ENCODE measurements at regions not wholly inside any gene's neighbourhood (a gene's known extent, or its start where the extent isn't known, plus 50 kb on each side); places are given as distances from the start of the nearest gene placed in this dataset.
"Not testable (repeated sequence)": the region's sequence is repeated elsewhere in the genome, so short reads cannot be mapped to it uniquely, and the experiment has no call there.

DNA sequence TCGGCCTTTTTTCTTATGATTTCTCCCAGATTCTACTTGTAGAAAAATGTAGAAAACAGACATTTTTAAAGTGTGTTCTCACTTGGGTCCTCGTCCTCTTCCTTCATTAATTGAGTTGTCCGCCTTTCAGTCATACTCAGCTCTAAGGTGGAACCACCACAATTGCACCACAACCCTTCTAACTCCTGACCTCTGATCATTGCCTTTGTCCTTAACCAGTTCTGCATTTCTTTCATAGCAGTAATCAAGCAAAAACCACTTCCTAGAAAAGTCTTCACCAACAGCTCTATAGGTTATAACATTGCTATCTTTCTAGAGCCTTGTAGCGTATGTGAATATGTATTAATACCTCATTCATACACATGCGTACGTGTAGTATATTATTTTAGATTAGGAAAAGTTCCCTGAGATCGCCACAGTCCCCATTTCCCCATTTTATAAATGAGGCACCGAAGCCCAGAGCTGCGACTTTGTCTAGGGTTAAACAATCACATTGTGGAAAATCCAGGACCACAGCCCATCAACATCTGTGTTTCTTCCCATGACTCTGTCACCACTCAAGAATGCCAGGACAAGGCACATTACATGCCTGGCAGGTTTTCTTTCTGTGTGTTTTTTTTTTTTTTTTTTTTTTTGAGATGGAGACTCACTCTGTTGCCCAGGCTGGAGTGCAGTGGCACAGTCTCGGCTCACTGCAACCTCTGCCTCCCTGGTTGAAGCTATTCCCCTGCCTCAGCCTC is 175.5 kb downstream of the BTBD3 start:
- H3K27ac ChIP-seq, result peak overlapping the region; percentile 10 to 78 (median 64)
- H3K4me3 ChIP-seq, result no peak overlapping the region
- ATAC-seq (peak; percentile 81 to 96 (median 88)), FAIRE-seq (no peak), DNase-seq (peak in 4 of 6 donors; percentile 65 to 87 (median 81))
- 55 to 56% methylated on average over 10 of the region's 10 CpGs for WGBS, 2 donors
- H3K9me3 ChIP-seq, result no peaks in the 10 kb centered on the region
- H3K27me3 ChIP-seq, result no peaks in the 10 kb centered on the region
- no peaks in the 10 kb centered on the region for H3K36me3 ChIP-seq
- H3K4me1 ChIP-seq, result peaks cover 0 to 15% (median 11%) of the 10 kb centered on the region in 3 donors
- intact Hi-C loops (cut with DNase I), result no loop called here
- no peak for TF ChIP-seq CTCF (IDR thresholded peaks at IDR 0.05)

DNA sequence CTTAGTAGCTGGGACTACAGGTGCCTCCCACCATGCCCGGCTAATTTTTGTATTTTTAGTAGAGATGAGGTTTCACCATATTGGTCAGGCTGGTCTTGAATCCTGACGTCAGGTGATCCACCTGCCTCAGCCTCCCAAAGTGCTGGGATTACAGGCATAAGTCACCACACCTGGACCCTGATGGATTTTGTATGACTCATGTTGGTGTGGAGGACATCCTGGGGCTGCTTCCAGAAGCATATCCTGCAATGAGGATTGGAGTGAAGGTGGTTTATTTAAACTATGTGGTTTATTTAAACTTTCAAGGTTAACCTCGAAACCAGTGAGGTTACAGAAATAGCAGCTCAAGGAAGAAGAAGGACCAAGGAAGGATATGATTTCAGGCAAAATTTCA is 176.1 kb downstream of the BTBD3 start:
- H3K27me3 ChIP-seq; H3K9me3 ChIP-seq; H3K36me3 ChIP-seq; FAIRE-seq; intact Hi-C loops (cut with DNase I); H3K4me3 ChIP-seq: not testable (repeated sequence)
- Histone ChIP-seq H3K4me1 (peaks cover 0 to 15% (median 11%) of the 10 kb centered on the region in 3 donors), H3K27ac (peak overlapping the region; percentile 10 to 78 (median 52))
- WGBS, 2 donors, result 42% methylated on average over 3 of the region's 3 CpGs
- ATAC-seq, result peak; percentile 77 to 83 (median 80)
- DNase-seq, result peak in 5 of 6 donors; percentile 23 to 64 (median 33)

DNA sequence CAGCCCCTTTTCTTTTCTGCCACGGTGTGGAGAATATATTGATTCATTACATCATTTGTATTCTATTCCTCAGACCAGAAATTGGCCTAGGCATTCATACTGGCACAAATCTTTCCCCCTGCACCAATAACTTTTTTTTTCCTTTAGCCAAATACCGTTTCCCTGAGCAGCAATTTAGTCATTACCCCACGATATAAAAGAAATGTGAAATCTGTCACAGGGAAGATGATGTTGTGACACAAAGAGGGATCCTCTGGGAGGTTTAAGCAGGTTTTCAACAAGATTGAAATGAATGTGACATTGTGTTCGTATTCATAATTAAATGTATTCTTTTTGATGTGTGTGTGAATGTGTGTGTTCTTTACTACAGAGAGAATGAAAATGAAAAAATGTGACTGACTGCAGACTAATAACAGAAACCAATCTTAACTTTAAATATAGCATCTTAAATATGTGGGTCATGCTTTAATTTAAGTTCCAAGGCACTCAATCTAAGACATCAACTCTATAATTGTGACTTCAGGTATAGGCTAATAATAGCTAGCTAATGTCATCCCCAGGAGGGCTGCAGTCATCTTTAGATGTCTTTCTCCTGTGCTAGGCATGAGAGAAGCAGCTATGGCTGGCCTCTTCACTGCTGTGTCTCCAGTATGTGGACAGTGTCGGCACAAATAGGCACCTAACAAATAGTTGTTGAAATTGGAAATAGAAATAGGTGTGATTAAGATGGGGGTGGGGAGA is 177.7 kb downstream of the BTBD3 start:
- no peak for TF ChIP-seq CTCF (IDR thresholded peaks at IDR 0.05)
- H3K36me3 ChIP-seq, result no peaks in the 10 kb centered on the region
- WGBS, 2 donors, result 62 to 66% methylated on average over 5 of the region's 5 CpGs
- DNase-seq (no peak), FAIRE-seq (no peak), ATAC-seq (no peak)
- H3K4me3 ChIP-seq, result no peak overlapping the region
- no peaks in the 10 kb centered on the region for H3K9me3 ChIP-seq
- H3K27me3 ChIP-seq, result no peaks in the 10 kb centered on the region
- H3K27ac ChIP-seq, result no peak overlapping the region
- H3K4me1 ChIP-seq, result peaks cover 0 to 15% (median 11%) of the 10 kb centered on the region in 3 donors
- intact Hi-C loops (cut with DNase I), result no loop called here

DNA sequence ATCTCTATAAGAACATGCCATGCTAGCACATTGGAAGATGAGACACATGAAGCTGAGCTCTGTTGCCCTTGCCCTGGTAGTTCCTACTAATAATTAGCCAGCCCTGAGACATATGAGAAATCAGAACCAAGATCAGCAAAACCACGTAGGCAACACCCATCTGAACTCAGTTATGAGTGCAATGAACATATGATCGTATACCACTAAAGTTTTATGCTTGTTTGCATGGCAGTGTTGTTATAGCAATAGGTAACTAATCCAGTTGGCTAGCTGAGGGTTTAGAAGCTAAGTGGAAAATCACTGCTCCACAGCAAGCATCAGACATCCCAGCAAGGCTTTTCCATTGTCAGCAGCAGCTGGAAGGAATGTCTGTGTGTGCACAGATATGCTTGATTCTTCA is 180.7 kb downstream of the BTBD3 start:
- FAIRE-seq (peak; percentile 9), DNase-seq (no peak), ATAC-seq (no peak)
- no peak for TF ChIP-seq CTCF (IDR thresholded peaks at IDR 0.05)
- Histone ChIP-seq H3K27ac (no peak overlapping the region), H3K4me3 (no peak overlapping the region), H3K27me3 (no peaks in the 10 kb centered on the region), H3K36me3 (no peaks in the 10 kb centered on the region), H3K9me3 (no peaks in the 10 kb centered on the region), H3K4me1 (peaks cover 0 to 10% (median 4%) of the 10 kb centered on the region in 3 donors)
- intact Hi-C loops (cut with DNase I), result no loop called here
- 85 to 90% methylated on average over 2 of the region's 2 CpGs for WGBS, 2 donors

DNA sequence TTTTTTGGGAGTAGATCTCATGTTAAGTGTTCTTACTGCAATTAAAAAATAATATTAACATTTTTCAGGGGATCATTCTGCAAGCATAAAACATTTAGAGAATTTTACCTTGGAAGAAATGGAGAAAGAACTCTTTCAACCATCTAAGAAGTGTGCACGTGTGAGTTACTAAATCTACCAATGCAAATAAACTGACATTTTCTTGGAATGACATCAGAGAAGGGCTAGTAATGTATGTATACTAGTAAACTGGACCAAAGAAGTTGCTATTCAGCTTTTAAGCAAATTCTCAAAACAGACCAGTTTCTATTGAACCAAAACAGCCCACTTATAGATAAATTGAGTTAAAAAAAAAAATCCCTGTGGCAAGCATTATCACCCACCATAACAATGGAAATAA is 191.2 kb downstream of the BTBD3 start:
- no peaks in the 10 kb centered on the region for H3K4me1 ChIP-seq
- DNase-seq, result no peak
- no peak for FAIRE-seq
- no peak overlapping the region for H3K4me3 ChIP-seq
- WGBS, 2 donors, result 19 to 21% methylated on average over 1 of the region's 1 CpG
- no peaks in the 10 kb centered on the region for H3K9me3 ChIP-seq
- H3K27me3 ChIP-seq, result no peaks in the 10 kb centered on the region
- intact Hi-C loops (cut with DNase I), result no loop called here
- H3K27ac ChIP-seq, result no peak overlapping the region
- no peaks in the 10 kb centered on the region for H3K36me3 ChIP-seq
- no peak for TF ChIP-seq CTCF (IDR thresholded peaks at IDR 0.05)
- ATAC-seq, result peak in 3 of 4 donors; percentile 54 to 73 (median 72)
